ENCODE measurements at regions not wholly inside any gene's neighbourhood (a gene's known extent, or its start where the extent isn't known, plus 50 kb on each side); places are given as distances from the start of the nearest gene placed in this dataset.

DNA sequence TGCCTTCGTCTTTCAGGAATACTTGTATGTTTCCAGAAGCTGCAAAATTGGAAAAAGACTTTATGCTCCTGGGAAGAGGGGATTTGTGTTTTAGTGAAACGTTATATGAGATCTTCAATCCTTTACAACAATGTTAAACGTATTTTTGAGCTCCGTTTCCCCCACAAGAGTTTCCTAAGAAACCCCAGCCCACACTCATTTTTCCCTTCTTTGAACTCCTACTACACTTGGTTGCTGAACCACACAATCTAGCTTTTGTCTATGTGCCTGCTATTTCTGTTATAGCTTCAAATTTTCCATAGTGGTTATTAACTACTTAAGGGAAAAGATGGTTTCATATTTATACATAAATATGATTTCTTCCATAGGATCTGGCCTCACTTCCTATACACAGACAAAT, 238.6 kb upstream of the ACTBL2 start:
- TF ChIP-seq EP300 (IDR thresholded peaks at IDR 0.05), result no peak
- TF ChIP-seq, protein P1, sequence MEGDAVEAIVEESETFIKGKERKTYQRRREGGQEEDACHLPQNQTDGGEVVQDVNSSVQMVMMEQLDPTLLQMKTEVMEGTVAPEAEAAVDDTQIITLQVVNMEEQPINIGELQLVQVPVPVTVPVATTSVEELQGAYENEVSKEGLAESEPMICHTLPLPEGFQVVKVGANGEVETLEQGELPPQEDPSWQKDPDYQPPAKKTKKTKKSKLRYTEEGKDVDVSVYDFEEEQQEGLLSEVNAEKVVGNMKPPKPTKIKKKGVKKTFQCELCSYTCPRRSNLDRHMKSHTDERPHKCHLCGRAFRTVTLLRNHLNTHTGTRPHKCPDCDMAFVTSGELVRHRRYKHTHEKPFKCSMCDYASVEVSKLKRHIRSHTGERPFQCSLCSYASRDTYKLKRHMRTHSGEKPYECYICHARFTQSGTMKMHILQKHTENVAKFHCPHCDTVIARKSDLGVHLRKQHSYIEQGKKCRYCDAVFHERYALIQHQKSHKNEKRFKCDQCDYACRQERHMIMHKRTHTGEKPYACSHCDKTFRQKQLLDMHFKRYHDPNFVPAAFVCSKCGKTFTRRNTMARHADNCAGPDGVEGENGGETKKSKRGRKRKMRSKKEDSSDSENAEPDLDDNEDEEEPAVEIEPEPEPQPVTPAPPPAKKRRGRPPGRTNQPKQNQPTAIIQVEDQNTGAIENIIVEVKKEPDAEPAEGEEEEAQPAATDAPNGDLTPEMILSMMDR (IDR thresholded peaks at IDR 0.05), result no peak
- TF ChIP-seq POLR2AphosphoS5 (IDR thresholded peaks at IDR 0.05), result no peak
- TF ChIP-seq POLR2A (IDR thresholded peaks at IDR 0.05), result no peak

All from stomach (tissue), 4 donors.